Stimulated activated CD8-positive, alpha-beta memory T cell treated with anti-CD3 and anti-CD28 coated beads, Interleukin-7, amount 100 ng/mL, for 24 hours (primary cell): ENCODE measurements at regions not wholly inside any gene's neighbourhood (a gene's known extent, or its start where the extent isn't known, plus 50 kb on each side); places are given as distances from the start of the nearest gene placed in this dataset.
"Not testable (repeated sequence)": the region's sequence is repeated elsewhere in the genome, so short reads cannot be mapped to it uniquely, and the experiment has no call there.

Experiments
- DNase-seq: peaks from one replicate; pipeline ENCODE4 v3.0.0-alpha.2; 2020; ENCODE audit warnings: low read depth

DNA sequence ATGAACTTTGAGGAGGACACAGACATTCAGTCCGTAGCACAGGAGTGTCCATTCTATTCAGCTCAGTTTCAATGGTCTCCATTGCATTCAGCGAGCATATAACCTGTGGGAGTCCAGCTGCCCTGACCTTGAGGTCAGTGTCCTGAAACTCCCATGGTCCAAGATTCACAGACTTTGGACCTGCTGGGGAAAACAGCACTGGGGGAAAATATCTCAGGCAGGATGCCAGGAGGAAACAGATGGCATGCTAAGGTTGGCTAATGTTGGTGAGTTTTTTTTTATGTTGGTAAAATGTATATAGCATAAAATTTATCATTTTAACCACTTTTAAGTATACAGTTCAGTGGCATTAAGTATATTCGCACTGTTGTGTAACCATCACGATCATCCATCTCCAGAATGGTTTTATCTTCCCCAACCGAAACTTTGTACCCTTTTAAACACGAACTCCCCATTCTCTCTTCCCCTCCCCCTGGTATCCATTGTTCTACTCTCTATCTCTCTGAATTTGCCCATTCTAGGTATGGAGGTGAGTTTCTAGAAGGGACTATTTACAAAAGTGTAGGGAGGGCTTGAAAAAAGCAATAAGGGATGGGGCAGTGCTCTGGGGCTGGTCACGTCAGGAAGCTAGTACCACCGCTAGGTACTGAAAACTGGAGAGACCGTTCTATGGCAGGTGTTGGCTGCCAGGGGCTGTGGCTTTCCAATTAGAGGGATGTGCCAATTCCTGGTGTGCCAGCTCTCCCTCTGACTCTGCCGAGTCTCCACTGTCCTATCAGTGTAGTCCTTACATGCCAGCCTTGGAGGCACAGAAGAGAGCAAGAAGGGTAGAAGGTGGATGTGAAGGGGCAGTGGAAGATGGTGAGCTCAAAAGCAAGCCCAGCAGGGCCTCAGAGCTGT, 85.3 kb downstream of the FOXD2 start:
- DNase-seq, result no peak

DNA sequence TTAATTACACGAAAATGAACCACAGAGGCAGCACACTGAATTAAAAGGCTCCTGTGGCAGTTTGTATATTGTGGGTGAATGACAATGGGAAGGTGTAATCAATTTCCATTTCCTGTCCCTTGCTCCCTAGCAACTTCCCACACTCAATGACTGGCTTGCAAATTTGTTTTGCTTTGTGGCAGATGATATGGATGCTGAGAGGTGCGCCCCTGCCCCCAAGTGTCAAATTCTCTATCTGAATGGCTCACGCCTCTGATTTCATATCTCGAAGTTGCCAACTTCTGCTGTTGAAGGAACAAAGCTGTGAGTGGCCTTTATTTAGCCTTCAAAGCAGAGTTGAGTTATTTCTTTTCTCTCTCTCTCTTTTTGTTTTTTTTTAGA, 86.0 kb downstream of the FOXD2 start:
- DNase-seq, result no peak

DNA sequence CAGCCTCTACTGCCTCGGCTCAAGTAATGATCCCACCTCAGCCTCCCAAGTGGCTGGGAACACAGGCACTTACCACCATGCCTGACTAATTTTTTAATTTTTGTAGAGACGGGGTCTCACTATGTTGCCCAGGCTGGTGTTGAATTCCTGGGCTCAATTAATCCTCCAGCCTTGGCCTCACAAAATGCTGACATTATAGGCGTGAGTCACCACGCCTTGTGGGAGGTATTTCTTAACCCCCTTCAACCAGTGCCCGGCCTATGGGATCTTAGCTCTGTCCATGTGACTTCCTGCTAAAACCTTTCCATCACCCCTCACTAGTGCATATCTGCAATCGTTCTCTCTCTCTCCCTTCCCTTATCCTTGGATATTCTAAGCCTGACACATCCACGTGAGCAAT, 86.4 kb downstream of the FOXD2 start:
- no peak for DNase-seq

DNA sequence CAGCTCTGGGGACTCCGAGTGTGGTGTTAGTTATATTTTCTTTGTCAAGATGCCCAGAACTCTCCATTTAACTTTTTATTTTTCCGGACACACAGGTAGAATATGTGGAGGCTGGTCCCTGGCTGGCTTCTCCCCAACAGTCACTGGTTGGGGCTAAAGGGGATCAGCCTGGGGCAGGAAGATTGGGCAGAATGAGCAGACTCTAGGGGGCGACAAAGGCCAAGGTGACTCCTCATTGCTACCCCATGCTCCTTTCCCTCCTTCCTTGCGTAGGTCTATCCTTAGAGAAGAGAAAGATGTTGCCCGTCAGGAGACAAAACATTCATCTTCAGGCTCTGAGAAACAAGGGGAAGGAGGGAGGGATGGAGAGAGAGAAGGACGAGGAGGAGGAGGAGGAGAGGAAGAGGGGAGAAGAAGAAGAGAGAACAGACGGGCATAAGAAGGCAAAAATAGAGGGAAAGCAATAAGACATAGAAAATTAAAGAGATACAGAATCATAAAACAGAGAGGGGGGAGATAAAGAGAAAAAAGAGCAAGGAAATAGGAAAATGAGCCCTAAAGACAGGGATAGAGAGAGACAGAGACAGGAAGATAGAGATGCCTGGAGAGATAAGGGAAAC, 89.9 kb downstream of the FOXD2 start:
- DNase-seq, result no peak

DNA sequence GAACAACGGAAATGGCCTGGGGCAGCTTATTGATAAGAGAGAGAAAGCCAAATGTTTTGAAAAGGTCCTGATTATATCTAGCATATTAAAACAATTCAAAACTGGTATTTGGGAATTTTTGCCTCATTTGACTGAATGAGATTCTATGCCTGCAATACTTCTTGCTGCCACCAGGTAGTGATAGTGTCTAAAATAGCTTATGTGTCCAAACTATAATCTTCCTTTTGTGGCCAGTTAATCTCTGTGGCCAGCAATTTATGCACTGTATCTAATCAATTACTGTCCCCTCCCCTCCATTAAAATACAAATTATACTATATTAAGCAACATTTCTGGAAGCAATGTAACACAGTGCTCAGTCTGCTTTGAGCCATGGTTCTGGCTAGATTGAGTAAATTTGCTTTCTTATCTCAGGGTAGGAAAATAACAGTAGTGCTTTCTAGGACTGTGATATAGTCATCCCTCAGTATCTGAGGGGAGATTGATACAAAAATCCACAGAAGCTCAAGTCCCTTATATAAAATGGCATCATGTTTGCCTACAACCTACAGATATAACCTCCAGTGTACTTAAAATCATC, 91.8 kb downstream of the FOXD2 start:
- DNase-seq, result no peak

DNA sequence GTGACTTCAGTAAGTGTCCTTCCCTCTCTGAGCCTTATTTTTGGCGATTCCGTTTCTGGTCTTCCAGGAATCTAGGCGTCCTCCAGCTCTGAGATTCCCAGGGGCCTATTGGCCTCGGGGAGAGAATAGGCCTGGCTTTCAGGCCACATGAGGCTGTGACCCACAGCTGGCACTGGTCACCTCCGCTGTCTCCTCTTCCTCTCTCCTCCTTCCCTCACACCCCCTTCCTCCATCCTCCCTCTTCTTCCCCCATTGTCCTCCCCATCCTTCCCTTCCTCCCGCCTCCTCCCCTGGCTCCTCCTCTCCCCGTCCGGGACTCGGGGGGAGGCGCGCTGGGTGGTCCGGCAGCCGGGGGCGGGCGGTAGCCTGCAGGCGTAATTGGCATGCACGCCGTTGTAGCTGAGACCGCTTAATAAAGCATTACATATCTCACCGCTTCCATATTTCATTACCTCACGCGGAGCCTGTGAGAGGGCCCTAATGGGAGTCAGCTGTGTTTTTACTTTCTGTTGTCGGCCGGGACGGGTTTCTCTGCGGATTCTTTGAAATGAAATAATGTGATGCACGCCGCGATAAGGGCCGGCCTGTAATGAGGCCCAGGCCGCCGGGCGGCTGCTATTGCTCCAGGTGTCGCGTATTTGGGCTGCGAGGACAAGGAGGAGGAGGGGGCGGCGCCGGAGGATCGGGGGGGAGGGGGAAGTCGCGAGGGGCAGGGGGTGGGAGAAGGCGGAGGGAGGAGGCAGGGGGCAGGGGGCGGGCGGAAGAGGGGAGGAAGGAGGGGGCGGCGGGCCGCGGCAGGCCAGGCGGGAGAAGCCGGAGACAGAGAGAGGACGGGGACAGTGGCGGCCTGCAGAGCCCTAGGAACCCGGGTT, 95.3 kb downstream of the FOXD2 start:
- DNase-seq, result no peak

DNA sequence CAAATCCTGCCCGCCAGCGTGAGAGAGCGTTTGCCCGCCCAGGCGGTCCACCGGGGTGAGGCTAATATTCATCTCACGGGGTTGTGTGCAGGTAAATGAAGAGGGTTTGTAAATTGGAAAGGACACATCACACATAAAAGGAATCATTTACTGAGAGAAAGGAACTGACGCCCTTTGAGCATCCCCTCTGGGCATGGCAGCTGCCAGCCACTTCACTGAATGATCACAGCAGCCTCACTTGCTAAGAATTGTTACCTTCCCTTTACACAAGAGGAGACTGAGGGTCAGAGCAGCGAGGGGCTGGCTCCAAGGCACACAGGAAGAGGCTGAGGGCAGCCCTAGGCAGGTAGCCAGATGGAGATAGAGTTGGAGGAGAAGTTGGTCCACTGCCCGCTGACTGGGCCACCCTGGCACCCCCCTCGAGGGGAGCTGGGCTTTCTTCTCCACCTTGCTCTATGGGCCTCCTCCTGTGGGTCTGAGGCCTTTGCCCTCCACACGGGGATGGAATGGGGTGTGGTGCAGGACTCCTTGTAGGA, 96.0 kb downstream of the FOXD2 start:
- DNase-seq, result no peak

DNA sequence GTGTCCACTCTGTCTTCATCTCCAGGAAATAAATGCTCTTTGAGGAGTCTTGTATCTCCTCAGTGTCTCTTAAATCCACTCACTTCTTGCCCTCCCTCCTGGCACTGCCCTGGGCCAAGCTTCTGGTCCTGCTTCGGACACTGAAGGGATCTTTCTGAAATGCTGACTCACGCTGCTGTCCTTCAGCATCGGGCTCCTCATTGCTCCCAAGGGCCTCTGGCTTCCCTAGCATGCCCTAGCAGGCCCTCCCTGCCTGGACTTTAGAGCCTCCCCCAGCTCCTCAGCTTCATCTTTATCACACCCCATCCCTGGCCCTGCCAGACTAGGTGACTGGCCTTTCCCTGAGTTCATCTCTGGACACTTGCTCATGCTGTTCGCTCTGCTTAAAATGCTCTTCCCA, 96.6 kb downstream of the FOXD2 start:
- no peak for DNase-seq

DNA sequence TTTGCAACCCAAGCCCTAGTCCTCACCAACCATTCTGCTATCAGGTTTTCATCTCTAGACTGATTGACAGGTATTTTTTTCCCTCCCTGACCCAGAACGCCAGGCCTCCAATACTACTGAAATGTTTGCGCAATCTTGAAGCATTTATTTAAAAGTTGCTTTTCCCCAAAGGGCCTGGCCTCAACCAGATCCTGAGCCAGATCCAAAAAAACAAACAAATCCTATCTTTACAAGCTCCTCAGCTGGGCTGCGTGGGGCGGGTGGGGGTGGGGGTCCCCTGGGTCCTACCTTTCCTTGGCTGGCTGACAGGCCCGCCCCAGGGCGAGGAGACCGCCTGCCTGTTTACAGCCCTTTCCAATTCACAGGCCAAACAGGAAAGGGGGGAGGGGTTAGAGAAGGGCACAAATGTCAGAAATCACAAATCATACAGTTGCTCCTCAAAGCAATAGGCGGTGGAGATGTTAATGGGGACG, 98.8 kb downstream of the FOXD2 start:
- DNase-seq, result no peak

DNA sequence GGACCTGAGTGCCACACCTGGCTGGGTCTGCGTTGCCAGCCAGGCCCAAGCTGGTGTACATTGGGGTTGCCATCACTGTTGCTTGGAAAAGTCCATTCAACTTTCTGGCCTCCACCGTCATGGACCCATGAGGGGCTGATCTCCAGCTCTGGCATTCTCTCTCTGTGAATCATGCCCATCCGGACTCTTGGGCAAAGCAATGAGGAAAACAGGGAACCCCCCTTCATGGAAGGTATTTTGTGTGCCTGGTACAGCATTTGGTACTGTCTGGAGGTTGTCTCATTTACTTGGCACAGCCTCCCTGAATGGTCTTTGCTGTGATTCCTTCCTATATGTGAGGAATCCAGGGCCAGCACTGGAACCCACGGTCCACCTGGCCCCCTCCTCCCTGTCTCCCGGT, 99.4 kb downstream of the FOXD2 start:
- DNase-seq, result no peak

DNA sequence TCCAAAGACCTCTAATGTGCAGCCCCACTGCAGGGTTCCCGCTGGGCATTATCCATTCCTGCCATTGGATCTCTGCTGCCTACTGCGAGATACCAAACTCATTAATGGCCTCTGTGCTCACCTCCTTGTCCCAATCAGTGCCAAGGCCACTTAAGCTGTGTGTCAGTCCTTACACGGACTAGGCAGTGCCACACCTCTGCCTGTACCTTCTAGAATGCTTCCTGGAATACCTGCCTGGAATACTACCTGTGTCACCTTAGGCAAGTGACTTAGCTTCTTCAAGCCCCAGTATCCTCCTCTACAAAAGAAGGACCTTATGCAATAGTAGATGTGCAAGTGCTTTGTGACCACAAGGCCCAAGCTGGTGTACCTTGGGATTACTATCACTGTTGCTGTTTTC, 100.1 kb downstream of the FOXD2 start:
- no peak for DNase-seq

DNA sequence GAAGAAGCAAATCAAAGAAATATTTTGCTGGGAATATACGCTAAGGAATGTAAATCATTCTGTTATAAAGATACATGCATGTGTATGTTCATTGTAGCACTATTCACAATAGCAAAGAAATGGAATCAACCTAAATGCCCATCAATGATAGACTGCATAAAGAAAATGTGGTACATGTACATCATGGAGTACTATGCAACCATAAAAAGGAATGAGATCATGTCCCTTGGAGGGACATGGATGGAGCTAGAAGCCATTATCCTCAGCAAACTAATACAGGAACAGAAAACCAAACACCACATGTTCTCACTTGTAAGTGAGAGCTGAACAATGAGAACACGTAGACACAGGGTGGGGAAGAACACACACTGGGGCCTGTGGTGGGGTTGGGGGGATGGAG, 100.7 kb downstream of the FOXD2 start:
- DNase-seq, result not testable (repeated sequence)

DNA sequence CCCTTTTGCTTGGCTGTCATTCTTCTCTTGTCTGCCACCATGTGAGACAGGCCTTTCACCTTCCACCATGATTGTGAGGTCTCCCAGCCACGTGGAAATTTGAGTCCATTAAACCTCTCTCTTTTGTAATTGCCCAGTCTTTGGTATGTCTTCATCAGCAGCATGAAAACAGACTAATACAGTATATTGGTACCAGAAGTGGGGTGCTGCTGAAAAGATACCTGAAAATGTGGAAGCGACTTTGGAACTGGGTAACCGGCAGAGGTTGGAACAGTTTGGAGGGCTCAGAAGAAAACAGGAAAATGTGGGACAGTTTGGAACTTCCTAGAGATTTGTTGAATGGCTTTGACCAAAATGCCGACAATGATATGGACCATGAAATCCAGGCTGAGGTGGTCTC, 103.9 kb downstream of the FOXD2 start:
- DNase-seq, result not testable (repeated sequence)

DNA sequence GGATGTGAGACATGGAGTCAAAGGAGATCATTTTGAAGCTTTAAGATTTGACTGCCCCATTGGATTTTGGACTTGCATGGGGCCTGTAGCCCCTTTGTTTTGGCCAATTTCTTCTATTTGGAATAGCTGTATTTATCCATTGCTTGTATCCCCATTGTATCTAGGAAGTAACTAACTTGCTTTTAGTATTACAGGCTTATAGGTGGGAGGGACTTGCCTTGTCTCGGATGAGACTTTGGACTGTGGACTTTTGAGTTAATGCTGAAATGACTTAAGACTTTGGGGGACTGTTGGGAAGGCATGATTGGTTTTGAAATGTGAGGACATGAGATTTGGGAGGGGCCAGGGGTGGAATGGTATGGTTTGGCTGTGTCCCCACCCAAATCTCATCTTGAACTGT, 105.2 kb downstream of the FOXD2 start:
- not testable (repeated sequence) for DNase-seq

DNA sequence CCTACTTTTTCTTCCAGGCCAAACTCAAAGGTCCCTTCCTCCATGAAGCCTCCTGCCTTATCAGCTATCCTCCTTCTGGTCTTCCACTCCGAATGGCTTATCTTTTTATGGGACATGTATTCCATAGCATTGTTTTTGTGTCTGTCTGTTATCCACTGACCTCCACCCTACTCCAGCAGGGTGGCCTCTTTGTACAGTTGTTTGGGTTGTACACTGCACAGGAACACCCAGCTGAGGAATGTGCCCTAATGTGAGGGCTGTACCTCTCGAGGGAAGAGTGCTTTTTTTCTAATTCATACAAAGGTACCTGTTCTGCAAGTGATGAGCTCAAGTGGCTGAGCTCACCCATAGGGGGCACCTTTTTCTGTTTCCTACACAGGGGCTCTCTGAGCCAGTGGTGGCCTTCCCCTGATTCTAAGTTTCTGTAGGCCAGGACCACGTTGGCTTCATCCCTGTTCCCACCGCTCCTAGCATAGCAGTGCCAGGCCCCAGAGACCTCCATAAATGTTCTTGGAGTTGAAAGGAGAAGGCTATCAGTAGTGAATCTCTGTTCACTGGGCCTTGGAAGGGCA, 108.2 kb downstream of the FOXD2 start:
- DNase-seq, result no peak

DNA sequence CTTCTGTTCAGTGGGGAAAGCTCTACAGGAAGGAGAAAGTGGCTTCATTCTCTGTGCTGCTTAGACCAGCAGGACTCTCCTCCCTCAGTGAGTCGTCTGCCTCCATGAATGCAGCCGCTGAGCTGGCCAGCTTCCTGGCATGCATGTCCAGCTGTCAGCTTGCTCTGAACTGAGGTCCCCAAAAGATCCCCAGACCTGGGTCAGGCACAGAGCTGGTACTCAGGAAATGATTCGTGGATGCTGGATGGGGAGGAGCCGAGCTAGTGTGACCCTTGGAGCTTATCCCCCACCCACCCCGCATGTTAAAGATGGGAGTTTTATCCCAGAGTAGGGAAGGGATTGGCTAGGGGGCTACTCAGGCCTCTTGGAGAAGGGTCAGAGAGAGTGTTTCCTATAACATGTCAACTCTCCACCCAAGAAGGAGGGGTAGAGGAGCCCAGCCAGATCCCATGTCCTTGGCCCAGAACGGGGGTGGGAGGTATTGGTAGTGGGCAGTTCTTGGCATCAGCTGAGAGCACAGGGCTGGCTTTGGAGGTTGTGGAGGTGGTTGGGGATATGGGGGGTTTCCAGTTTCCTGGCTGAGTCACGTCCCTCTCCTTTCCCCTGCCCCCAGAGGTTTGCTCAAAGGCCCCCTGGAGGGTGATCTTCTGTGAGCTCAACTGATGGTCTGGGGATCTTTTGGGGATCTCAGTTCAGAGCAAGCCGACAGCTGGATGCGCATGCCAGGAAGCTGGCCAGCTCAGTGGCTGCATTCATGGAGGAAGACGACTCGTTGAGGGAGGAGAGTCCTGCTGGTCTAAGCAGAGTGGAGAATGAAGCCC, 110.1 kb downstream of the FOXD2 start:
- no peak for DNase-seq

DNA sequence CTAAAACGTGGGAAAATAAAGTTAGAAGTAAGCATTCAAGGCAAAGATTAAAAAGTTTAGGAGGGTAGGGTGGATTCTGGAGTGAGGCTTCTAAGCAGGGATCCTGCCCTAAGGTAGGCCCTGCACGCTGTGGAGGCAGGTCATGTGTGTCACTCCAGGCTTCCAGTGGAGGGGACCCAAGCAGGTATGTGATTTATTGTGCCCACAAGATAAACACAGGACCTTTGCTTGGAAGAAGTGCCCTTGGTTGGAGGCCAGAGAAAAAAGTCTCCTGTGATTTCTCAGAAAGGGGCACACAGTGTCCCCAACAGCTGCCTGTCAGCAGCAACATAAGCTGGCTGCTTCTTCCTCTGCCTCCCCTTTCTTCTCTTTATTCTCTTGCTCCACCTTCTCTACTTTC, 110.8 kb downstream of the FOXD2 start:
- no peak for DNase-seq

DNA sequence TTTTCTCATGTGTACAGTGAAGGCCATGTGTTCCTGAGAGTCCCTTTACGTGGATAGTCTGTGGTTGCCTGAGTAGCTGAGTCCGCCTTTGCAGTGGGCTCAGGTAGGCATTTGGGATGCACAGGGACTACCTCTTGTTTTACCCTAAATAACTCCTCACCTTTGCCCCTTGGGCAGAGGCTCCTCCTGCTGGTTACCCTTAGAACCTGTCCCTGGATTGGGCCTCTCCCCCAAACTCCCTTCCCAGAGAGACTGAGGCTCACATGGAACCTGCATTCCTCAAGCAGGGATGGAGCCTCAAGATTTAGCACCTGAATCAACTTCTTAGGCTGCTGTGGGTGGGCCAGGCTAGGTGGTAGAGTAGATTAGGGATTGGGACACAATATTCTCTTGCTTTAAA, 111.7 kb downstream of the FOXD2 start:
- no peak for DNase-seq

DNA sequence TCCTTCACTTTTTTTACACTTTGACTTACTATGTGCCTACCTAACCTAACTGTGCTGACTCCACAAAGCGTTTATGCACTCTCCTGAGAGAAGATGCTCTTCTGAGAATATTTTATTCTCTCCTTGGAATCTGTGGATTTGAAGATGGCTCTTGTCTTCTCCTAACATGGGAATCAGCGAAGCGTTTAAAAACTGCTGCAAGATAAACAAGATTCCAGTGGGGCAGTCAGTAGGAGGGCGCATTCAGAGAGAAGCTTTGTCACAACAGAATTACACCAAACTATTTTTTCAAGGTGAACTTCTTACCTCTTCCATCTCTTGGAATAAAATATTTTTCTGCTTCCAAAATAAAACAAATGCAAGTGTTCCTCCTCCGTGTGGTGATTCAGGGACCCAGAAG, 113.1 kb downstream of the FOXD2 start:
- no peak for DNase-seq

DNA sequence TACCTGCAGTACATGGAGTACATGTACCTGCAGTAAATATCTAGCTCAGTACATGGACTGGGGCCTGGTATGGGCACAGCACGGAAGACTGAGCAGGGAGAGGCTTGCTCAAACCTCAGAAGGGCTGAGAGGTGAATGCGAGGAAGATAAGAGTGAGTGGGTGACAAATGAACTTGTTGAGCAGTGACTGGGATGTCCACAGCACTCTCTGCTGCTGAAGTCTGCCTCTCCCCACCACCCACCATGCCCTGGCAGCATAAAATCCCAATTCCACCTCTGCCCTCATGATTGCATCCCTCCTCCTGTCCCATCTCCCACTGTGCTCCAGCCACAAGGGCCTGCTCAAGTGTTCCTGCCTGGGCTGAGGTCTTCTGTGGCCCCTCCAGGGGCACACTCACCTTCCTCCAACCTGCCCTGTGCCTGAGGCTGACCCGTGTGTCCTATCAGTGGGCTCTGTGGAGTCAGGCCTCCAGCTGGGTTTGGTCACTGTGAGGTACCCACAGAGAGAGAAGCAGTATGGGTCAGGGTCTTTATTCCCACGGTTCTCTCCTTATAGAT, 114.2 kb downstream of the FOXD2 start:
- DNase-seq, result no peak
